COR-L47 (cell line): ENCODE measurements at regions not wholly inside any gene's neighbourhood (a gene's known extent, or its start where the extent isn't known, plus 50 kb on each side); places are given as distances from the start of the nearest gene placed in this dataset.
"Not testable (repeated sequence)": the region's sequence is repeated elsewhere in the genome, so short reads cannot be mapped to it uniquely, and the experiment has no call there.

ENCODE experiments used
- DNase-seq: peaks from one replicate; lab custom pipeline; 2025; lab: John Stamatoyannopoulos, UW

DNA sequence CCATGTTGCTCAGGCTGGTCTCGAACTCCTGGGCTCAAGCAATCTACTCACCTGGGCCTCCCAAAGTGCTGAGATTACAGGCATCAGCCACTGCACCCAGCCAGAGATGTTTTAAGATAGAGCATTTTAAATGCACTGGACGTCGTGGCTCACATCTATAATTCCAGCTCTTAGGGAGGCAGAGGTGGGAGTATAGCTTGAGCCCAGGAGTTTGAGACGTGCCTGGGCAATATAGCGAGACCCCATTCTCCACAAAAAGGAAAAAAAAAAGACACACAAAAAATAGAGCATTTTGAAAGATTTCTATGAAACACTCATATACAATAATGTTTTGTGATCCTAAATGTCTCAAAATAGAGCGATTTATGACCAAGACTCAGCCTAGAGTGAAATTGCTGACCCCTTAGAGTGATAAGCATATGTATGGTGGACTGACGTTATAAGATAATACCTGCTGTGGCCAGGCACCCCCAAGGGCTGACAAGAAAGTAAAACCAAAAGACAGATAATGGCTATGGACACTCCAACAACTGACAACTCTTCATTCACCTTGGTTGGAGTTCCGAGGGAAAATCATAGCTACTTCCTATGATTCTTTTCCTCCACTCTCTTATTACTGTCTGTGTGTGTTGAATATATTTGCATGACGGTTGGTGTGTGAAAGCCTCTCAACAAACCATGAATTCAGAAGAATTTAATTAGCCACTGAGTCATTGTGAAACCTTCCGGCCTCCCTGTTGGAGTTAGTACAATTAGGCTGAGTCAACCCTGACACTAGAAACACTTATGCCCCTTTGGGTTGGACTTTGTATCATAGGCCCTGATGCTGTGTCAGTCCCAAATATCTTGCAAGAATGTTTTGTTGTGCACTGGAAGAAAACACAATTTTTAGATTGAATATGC is 526.5 kb upstream of the NUDT12 start:
- no peak for DNase-seq

DNA sequence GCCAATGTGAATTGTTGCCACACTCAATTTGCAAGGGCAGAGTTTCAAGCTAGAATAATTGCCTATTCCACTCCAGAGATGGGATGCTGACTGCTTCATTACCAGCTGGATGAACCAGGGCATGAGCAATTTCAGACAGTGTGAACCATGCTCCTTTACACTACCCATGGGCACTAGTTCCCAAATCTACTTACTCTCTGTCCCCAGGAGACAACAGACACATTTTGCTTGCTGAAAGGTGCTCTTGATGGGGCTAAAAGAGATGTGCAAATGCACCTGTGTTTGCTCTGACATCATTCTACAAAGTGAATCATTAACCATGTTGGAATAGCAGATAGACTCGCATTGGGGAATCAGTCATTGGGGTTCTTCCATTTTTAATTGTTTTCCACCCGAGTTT is 522.3 kb upstream of the NUDT12 start:
- no peak for DNase-seq

- DNase-seq: no peak
Measured at GRCh38 chr5:104082754-104083153, 520.2 kb upstream of the NUDT12 start.

DNA sequence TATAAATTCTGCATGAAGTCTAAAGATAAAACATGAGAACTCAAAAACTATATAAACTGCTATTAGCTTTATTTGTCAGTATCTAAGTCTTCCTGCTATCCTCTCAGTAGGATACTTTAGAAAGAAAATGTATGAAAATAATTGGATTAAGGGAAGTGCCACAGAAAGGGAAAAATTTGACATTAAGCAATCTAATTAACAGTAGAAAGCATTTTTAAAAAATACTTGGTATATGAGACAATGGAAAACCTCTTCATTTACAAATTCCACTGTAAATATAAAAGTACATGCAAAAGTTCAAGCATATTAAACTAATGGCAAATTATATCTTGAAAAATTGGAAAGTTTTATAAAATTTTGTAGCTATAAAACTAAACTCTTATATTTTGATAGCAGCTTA is 518.6 kb upstream of the NUDT12 start:
- DNase-seq: no peak

DNA sequence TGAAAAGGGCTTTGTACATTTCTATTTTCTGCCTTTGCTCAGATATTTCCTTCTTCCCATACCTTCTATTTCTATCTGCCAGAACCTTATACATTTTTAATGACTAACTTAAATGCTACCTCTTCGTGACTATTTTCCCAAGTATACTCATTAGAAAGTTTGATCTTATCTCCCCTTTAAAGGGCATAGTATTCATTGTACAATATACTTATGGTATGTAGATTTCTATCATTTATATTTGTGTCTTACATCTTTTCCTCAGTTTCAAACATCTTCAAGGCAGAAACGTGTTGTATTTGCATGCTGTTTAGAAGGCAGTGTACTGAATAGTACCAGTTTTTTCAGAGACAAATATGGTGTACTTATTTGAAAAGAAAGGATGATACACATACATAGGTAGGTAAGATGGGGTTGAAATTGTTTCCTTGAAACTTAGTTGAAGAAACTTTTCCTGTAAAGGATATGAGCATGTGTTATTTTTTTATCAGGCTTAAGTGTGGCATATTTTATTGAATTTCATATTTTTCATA is 518.1 kb upstream of the NUDT12 start:
- no peak for DNase-seq

DNA sequence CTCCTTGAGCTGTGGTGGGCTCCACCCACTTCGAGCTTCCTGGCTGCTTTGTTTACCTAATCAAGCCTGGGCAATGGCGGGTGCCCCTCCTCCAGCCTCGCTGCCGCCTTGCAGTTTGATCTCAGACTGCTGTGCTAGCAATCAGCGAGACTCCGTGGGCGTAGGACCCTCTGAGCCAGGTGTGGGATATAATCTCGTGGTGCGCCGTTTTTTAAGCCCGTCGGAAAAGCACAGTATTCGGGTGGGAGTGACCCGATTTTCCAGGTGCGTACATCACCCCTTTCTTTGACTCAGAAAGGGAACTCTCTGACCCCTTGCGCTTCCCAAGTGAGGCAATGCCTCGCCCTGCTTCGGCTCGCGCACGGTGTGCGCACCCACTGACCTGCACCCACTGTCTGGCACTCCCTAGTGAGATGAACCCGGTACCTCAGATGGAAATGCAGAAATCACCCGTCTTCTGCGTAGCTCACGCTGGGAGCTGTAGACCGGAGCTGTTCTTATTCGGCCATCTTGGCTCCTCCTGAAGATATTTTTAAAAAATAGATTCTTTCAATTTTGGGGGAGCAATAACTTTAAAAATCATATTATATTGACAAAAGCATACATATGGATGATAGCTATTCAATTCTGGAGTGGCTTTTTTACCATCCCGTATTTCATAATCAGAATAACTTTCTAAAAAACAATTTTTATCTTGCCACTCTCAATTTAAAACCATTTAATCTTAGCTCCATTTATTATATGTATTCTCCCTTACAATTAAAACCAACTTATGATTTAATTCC is 517.5 kb upstream of the NUDT12 start:
- not testable (repeated sequence) for DNase-seq

- DNase-seq: no peak
Measured at GRCh38 chr5:104071887-104072286, 509.3 kb upstream of the NUDT12 start.

- no peak for DNase-seq
Measured at GRCh38 chr5:104062621-104063377, 500.2 kb upstream of the NUDT12 start.

- no peak for DNase-seq
Measured at GRCh38 chr5:104061707-104062106, 499.1 kb upstream of the NUDT12 start.

GRCh38 chr5:104053353-104053649 is 490.7 kb upstream of the NUDT12 start:
- no peak for DNase-seq

GRCh38 chr5:104052558-104053352 is 490.2 kb upstream of the NUDT12 start:
- no peak for DNase-seq

- DNase-seq: no peak
Measured at GRCh38 chr5:104050436-104050835, 487.8 kb upstream of the NUDT12 start.

DNA sequence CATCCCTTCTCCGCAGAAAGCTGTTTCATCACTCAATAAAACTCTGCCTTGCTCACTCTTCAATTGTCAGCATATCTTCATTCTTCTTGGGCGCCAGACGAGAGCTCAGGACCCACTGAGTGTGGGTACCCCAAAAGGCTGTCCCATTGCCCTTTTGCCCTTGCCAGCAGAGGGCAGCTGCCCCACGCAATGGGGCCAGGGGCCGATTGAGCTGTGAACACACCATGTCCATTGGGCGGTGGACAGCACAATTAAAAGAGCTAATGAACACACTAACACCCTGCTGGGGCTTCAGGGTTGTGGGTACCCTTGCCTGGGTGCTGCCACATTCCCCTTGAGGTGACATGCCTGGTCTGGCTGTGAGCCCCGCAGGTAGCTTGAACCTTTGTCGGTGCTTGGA is 487.2 kb upstream of the NUDT12 start:
- DNase-seq: no peak

GRCh38 chr5:104048231-104048630 is 485.6 kb upstream of the NUDT12 start:
- no peak for DNase-seq

- no peak for DNase-seq
Measured at GRCh38 chr5:104045987-104046386, 483.4 kb upstream of the NUDT12 start.

DNA sequence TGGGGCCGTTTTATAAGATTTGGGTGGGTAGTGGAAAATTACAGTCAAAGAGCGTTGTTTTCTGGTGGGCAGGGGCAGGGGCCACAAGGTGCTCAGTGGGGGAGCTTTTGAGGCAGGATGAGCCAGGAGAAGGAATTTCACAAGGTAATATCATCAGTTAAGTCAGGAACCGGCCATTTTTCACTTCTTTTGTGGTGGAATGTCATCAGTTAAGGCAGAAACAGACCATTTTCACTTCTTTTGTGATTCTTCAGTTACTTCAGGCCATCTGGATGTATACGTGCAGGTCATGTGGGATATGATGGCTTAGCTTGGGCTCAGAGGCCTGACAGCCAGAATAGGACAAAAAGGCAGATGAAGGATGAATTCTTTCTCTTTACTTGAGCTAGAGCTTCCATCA is 477.3 kb upstream of the NUDT12 start:
- not testable (repeated sequence) for DNase-seq

GRCh38 chr5:104037136-104037535 is 474.5 kb upstream of the NUDT12 start:
- not testable (repeated sequence) for DNase-seq

DNA sequence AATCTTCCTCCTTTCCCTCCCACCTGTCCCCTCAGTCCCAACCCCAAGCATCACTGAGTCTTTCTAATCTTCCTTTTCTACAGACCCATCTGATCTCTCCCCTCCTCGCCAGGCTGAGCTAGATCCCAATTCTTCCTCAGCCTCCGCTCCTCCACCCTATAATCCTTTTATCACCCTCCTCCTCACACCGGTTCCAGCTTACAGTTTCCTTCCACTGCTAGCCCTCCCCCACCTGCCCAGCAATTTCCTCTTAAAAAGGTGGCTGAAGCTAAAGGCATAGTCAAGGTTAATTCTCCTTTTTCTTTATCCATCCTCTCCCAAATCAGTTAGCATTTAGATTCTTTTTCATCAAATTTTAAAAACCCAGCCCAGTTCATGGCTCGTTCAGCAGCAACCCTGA is 470.6 kb upstream of the NUDT12 start:
- not testable (repeated sequence) for DNase-seq

DNA sequence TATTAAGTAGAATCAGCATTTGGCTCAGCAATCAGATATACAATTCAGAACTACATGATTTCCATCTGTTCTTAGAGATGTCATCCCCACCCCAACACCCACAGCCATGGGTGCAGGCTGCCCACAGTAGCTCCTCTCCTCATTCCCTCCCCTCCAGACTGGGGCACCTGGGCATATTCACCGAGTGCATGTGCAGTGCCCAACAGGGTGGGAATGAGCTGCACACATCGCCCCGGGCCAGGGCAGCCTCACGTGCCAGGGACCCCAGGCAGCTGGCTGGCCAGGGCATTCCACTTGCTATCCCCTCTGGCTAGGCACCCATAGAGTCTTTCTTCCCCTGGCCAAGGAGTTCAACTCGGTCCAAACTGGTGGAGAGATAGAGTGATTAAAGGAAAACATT is 461.9 kb upstream of the NUDT12 start:
- DNase-seq: no peak

DNA sequence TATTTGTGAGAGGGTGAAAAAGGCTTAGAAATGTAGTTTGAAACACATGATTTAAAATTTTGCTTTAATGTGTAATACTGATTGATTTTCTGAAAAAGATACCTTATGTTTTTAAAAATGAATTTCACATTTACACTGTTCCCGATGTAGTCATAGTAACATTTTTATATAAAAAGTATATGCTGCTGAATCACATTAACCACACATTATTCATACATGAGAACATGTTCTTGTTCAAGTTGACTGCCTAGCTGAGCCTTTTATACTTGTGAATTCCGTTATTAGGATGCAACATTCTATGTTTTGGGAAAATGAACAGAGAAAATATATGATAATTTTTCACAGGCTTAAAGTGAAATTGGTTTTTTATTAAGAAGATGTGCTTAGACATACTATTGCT is 461.1 kb upstream of the NUDT12 start:
- no peak for DNase-seq

- no peak for DNase-seq
Measured at GRCh38 chr5:104019956-104020355, 457.4 kb upstream of the NUDT12 start.

GRCh38 chr5:104018299-104018698 is 455.7 kb upstream of the NUDT12 start:
- DNase-seq: no peak
